ENCODE measurements at regions not wholly inside any gene's neighbourhood (a gene's known extent, or its start where the extent isn't known, plus 50 kb on each side); places are given as distances from the start of the nearest gene placed in this dataset.

DNA sequence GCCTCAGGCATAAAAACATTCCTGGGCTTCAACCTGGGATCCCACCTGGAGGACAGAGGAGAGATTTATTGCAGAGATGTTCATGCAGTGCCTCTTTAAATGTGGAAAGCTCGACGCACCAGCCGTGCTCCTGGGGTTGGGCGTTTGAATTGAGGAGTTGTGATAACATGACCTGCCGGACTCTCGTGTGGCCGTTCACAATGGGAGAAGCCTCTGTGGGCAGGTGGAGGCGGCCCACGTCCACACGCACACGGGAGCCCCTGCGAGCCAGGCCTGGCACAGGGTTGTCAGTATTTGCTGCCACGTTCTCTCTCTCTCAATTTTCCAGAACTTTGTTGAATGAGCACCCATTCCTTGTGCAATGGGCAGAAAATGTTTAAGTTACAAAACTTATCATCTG lies 58.3 kb upstream of the PPARA start:
- DNase-seq = no peak

DNA sequence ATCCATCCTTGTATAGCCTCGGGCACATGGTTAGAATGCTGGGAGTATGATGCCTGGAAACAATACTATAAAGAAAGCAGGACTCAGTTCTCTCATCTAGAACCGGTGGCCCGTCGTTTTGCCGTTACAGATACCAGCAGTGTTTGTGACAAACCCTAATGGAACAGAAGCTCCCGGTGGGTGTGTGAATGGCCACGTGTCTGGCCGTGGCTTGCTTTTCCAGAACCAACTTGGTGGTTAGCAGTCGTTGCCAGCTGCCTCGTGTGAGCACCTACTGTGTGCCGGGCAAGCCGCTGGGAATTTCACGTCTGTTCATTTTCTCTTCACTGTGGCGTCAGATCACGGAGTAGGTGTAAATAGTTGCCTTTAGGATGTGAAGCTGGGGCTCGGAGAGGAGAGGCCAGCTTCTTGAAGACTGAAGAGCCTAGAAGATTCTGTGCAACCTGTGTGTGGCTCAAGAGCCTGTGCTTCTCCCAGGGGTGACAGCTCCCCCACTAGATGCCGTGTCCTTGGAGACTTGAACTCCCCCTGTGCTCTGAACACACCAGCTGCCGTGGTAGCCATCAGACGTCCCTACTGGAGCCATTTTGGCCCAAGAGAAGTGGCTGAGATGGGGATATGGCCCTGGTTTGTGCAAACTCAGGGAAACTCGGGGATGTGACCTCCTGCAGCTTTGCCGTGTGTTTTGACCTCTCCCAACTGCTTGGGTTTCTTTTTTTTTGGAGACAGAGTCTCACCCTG lies 57.5 kb upstream of the PPARA start:
- DNase-seq = no peak

DNA sequence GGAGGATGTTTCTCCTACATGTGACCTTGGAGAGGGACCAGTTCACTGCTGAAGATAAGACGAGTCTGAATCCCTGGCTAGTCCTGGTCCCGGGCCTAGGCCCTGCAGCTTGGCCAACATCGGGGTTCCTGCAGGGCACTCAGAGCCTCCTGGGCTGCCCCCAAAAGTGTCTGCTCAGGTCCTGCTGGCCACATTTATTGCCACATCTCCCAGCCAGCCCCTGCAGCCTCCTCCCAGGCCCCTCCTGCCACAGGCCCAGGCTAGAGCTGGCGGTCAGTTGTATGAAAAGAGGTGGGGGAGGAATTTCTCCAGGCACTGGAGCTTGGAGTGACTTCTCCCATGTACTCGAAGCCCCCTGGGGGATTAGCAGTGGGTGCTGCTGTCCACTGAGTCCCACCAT lies 56.5 kb upstream of the PPARA start:
- no peak for DNase-seq

DNA sequence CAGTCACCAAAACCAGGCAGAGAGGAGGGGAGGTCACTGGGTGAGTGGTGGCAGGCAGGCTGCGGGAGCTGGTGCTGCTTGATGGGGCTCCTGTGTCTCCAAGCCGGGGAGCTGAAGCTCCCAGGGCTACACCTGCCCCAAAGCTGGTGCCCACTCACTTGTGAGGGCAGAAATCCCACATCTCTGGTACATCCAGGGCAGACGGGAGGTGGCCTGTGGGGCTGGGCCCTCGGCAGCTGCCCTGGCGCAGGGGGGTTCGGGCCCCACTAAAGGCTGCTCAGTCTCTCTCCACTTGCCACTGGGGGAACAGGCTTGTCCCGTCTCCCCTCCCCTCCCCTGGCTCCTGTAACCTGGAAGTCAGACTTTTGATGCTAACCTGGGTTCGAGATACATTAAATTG lies 55.6 kb upstream of the PPARA start:
- DNase-seq = no peak

DNA sequence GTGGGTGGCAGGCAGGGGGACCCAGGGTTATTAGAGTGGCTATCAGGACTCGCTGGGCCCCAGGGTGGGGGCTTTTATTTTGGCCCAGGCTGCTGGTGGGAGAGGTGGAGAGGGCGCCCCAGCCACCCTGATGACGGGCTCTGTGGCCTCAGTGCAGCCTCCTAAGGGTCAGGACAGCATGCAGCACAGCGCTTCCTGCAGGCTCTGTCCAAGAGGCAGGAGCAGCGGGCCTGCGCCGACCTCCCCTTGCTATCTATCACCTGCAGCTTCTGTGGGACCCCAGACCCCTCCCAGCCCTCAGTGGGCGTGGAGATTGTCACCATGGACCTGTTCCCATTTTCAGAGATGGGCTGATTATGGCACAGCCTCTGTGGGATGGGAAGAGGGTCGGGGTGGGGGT lies 54.3 kb upstream of the PPARA start:
- no peak for DNase-seq

DNA sequence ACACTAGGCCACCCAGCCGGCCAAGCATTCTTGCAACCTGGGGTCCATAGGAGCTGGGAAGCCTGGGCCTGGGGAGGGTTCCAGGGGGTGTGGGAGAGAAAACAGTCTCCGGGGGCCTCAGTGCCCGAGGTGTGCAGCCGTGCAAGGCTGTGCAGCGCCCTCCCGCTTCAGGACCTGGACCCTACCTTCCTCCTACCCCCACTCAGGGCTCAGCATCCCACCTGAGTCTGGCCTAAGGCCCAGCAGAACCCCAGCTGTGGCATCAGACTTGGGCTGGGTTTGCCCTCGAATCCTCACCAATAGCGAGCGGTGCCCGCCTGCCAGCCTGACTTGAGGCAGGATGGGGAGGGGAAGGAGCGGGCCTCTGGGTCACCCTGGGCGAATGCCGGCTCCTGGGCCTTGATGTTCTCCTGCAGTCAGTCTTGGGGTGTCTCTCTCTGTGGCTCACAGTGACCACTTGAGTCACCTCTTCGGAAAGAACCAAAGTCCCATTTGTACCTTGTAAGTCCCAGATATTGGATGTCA lies 53.6 kb upstream of the PPARA start:
- no peak for DNase-seq

DNA sequence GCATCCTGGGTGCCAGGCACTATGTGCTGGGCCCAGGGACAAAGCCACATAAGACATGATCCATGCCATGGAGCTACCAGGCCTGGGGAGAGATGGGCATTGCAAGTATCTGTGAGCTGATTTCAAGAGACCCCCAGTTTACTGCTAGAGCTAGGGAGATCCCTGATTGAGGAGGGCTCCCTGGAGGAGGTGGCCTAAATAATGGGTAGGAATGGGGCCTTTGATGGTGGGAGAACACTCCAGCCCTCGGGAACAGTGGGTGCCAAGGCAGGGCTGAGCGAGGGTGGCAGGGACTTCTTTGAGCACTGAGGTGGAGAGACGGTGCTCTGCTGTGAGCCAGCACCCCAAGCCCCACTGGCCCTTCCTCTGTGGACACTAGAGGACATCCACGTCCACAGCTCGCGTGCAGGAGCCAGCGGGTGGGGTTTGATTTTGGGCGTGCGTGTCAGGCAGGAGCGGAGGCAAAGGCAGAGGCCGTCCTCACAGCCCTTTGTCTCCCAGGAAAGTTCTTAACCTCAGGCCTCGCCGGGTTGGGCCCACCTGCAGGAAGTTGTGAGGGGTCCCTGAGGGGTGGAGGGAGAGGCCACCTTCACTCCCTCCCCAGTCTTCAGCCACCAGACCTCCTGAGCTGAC lies 52.9 kb upstream of the PPARA start:
- DNase-seq = no peak

DNA sequence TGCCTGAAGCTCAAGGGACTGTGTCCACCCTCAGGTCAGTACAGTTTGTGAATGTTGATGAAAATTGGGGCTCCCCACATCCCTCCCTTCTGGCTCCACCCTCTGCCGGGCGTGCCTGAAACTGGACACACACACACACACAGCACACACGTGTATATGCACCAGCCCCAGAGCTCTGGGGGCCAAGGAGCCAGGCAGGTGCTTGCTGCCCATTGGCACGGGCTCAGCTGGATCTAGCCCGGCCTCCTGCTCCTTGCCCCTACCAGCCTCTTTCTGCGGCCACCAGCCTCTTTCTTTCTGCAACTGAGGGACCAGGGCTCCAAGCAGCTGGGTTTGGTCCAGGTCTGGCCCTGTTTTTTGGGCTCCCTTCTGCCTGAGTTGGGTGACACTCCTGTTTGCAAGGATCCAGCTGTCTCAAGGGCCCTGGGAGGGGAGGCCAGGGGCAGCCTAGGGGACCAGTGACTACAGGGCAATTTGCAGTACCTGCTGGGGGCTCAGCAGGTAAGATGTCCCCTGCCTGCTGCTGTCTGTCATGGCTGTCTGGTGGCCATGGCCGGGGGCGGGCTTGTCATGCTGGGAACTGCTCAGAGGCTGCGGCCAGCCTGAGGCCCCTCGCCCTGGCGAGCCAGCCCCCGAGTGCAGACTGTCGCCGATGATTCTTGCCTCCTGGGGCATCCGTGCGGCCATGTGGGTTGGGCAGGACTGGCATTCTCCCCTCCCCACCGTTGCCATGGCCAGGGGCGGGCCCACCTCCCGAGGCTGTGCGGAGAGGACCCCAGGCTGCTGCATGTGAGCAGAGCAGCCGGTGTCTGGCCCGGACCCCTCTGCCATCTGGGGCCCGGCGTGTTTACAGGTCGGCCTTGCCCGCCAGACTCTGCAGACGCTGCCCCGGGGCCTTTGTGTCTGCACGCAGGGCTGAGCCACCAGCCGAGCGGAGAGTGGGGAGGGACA lies 51.5 kb upstream of the PPARA start:
- DNase-seq = no peak

DNA sequence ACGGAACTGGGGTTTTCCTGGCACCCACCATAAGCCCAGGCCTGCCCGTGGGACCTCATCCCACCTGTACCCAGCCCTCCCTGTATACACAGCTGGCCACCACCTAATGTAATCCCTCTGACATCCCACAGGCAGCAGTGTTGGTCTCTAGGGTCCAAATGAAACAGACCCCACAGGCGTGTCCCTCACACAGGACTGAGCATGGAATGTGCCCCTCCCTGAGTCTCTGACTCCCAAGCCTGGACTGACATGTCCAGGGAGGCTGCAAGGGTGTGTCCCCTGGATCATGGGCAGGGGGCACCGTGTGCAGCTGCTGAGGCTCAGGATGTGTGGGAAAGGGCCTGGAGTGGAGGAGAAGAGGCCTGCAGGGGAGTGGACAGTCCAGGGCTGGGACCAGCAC lies 50.6 kb upstream of the PPARA start:
- DNase-seq = no peak

DNA sequence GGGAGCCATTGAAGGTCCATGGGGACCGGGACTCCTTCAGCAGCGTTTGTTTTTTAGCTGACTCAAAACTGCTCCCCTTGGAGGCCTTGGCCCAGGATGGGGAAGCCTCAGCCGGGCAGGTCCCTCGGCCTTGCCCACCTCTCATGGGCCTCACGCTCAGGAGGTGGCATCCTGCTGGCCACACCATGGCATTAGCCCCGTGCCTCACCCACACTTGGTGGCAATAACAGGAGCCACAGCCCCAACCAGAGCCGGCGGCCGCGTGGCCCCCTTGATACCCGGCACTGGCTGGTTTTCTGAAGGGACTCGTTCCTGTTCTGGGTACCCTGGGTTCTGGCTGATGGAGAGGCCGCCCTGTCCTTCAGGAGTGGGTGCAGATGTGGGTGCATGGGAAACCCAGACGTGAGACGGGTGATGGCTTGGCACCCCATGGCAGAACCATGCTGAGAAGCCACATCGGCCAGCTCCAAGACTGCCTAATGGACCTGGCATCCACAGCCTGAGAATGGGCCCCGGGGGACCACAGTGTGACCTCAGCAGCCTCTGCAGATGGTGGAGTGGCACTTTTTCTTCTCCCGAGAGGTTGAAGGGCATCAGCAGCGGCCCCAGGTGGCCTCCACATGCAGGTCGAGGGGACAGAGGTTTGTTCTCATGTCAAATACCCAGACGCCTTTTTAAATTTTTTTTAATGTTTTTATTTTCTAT lies 49.8 kb upstream of the PPARA start:
- no peak for DNase-seq

Data from NCI-H1417 treated with DMSO at 0.1 percent for 48 hours (cell line).